ENCODE measurements at regions not wholly inside any gene's neighbourhood (a gene's known extent, or its start where the extent isn't known, plus 50 kb on each side); places are given as distances from the start of the nearest gene placed in this dataset.

- TF ChIP-seq CTCF (IDR thresholded peaks at IDR 0.05), result no peak
- no peak for TF ChIP-seq POLR2A (IDR thresholded peaks at IDR 0.05)
- TF ChIP-seq POLR2AphosphoS5 (IDR thresholded peaks at IDR 0.05; ENCODE audit: insufficient read depth in 1 of 2, low read depth in 1 of 2), result no peak
- no peak overlapping the region for H3K4me3 ChIP-seq
- intact Hi-C loops (cut with DNase I), result no loop called here
- no peaks in the 10 kb centered on the region for H3K4me1 ChIP-seq
- no peak for DNase-seq (ENCODE audit: extremely low spot score in 2 of 2)
- H3K27me3 ChIP-seq, result no peaks in the 10 kb centered on the region
- no peak overlapping the region for H3K27ac ChIP-seq
- H3K36me3 ChIP-seq, result no peaks in the 10 kb centered on the region
- H3K9me3 ChIP-seq, result no peaks in the 10 kb centered on the region
Measured at GRCh38 chrX:45601052-45601451, 400.4 kb upstream of the DIPK2B start.

GRCh38 chrX:45598861-45599260, 398.2 kb upstream of the DIPK2B start:
- intact Hi-C loops (cut with DNase I), result no loop called here
- no peaks in the 10 kb centered on the region for H3K4me1 ChIP-seq
- DNase-seq (ENCODE audit: extremely low spot score in 2 of 2), result no peak
- H3K4me3 ChIP-seq, result no peak overlapping the region
- TF ChIP-seq CTCF (IDR thresholded peaks at IDR 0.05) (no peak), POLR2AphosphoS5 (IDR thresholded peaks at IDR 0.05; ENCODE audit: insufficient read depth in 1 of 2, low read depth in 1 of 2) (no peak), POLR2A (IDR thresholded peaks at IDR 0.05) (no peak)
- H3K36me3 ChIP-seq, result no peaks in the 10 kb centered on the region
- no peak overlapping the region for H3K27ac ChIP-seq
- H3K9me3 ChIP-seq, result no peaks in the 10 kb centered on the region
- no peaks in the 10 kb centered on the region for H3K27me3 ChIP-seq

GRCh38 chrX:45596188-45596808, 395.6 kb upstream of the DIPK2B start:
- Histone ChIP-seq H3K9me3 (no peaks in the 10 kb centered on the region), H3K4me3 (no peak overlapping the region), H3K36me3 (no peaks in the 10 kb centered on the region), H3K4me1 (no peaks in the 10 kb centered on the region), H3K27me3 (no peaks in the 10 kb centered on the region), H3K27ac (no peak overlapping the region)
- no peak for DNase-seq (ENCODE audit: extremely low spot score in 2 of 2)
- intact Hi-C loops (cut with DNase I), result no loop called here
- TF ChIP-seq POLR2AphosphoS5 (IDR thresholded peaks at IDR 0.05; ENCODE audit: insufficient read depth in 1 of 2, low read depth in 1 of 2) (no peak), POLR2A (IDR thresholded peaks at IDR 0.05) (no peak), CTCF (IDR thresholded peaks at IDR 0.05) (no peak)

GRCh38 chrX:45592101-45592500, 391.4 kb upstream of the DIPK2B start:
- H3K4me3 ChIP-seq, result no peak overlapping the region
- H3K27me3 ChIP-seq, result no peaks in the 10 kb centered on the region
- intact Hi-C loops (cut with DNase I), result no loop called here
- H3K27ac ChIP-seq, result no peak overlapping the region
- no peaks in the 10 kb centered on the region for H3K4me1 ChIP-seq
- no peak for DNase-seq (ENCODE audit: extremely low spot score in 2 of 2)
- no peaks in the 10 kb centered on the region for H3K9me3 ChIP-seq
- no peak for TF ChIP-seq POLR2A (IDR thresholded peaks at IDR 0.05)
- no peak for TF ChIP-seq POLR2AphosphoS5 (IDR thresholded peaks at IDR 0.05; ENCODE audit: insufficient read depth in 1 of 2, low read depth in 1 of 2)
- no peak for TF ChIP-seq CTCF (IDR thresholded peaks at IDR 0.05)
- H3K36me3 ChIP-seq, result no peaks in the 10 kb centered on the region

GRCh38 chrX:45591650-45592049, 391.0 kb upstream of the DIPK2B start:
- Histone ChIP-seq H3K4me3 (no peak overlapping the region), H3K4me1 (no peaks in the 10 kb centered on the region), H3K9me3 (no peaks in the 10 kb centered on the region), H3K27ac (no peak overlapping the region), H3K36me3 (no peaks in the 10 kb centered on the region), H3K27me3 (no peaks in the 10 kb centered on the region)
- intact Hi-C loops (cut with DNase I), result no loop called here
- no peak for DNase-seq (ENCODE audit: extremely low spot score in 2 of 2)
- TF ChIP-seq POLR2AphosphoS5 (IDR thresholded peaks at IDR 0.05; ENCODE audit: insufficient read depth in 1 of 2, low read depth in 1 of 2), result no peak
- TF ChIP-seq POLR2A (IDR thresholded peaks at IDR 0.05), result no peak
- no peak for TF ChIP-seq CTCF (IDR thresholded peaks at IDR 0.05)
